ENCODE measurements at regions not wholly inside any gene's neighbourhood (a gene's known extent, or its start where the extent isn't known, plus 50 kb on each side); places are given as distances from the start of the nearest gene placed in this dataset.

- no peak for TF ChIP-seq POLR2AphosphoS5 (IDR thresholded peaks at IDR 0.05)
- TF ChIP-seq CTCF (IDR thresholded peaks at IDR 0.05): no peak
Observed at GRCh38 chr9:1208157-1208556, 158.0 kb downstream of the DMRT2 start.

Data from stomach (tissue), 4 donors.